Activated T-cell treated with anti-CD3 and anti-CD28 coated beads for 4 hours (primary cell): ENCODE measurements at regions not wholly inside any gene's neighbourhood (a gene's known extent, or its start where the extent isn't known, plus 50 kb on each side); places are given as distances from the start of the nearest gene placed in this dataset.
"Not testable (repeated sequence)": the region's sequence is repeated elsewhere in the genome, so short reads cannot be mapped to it uniquely, and the experiment has no call there.

Source experiments
- DNase-seq: peaks from one replicate; pipeline ENCODE4 v3.0.0-alpha.2; 2020

GRCh38 chr16:17568239-17568638 is 97.5 kb upstream of the XYLT1 start:
- DNase-seq: no peak

DNA sequence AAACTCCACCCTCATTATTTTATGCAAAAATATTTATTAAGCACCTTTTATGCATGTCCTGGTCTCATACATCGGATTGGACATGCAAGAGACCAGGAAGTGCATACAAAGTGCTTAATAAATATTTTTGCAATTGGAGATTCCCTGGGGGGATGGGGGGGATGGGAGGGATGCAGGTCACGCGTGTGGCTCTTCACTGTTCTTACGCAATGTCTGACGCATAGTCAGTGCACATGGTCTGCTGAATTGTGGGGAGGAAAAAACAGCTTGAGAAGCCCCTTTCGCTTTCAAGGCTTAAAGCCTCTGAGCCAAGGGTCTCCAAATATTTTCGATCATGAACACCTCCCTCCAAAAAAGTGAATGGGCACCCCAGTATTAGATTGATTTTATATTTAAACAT is 96.7 kb upstream of the XYLT1 start:
- no peak for DNase-seq

DNA sequence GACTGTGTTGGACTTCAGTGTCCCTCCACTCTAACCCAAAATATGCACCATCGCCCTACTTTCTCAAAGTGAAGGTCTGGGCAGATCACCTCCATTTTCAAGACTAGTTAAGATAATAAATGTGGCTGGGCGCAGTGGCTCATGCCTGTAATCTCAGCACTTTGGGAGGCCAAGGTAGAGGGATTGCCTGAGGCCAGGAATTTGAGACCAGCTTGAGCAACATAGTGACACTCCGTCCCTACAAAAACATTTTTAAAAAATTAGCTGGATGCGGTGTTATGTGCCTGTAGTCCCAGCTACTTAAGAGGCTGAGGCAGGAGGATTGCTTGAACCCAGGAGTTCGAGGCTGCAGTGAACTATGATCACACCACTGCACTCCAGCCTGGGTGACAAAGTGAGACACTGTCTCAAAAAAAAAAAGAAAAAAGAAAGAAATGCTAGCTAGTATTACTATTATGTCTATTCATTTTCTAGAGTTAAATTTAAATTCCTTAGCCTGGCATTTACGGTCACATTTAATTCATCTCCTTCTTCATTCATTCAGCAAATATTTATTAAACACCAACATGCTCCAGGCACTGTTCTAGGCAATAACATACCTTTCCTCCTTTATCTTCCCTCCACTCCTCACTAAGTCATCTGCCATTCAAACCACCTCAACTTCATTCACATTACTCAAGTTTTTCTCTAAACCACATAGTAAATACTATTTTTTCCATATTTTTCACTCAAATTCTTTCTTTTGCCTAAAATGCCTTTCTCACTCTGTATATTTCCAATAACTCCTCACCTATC is 96.1 kb upstream of the XYLT1 start:
- no peak for DNase-seq

GRCh38 chr16:17566075-17566474 is 95.3 kb upstream of the XYLT1 start:
- no peak for DNase-seq

DNA sequence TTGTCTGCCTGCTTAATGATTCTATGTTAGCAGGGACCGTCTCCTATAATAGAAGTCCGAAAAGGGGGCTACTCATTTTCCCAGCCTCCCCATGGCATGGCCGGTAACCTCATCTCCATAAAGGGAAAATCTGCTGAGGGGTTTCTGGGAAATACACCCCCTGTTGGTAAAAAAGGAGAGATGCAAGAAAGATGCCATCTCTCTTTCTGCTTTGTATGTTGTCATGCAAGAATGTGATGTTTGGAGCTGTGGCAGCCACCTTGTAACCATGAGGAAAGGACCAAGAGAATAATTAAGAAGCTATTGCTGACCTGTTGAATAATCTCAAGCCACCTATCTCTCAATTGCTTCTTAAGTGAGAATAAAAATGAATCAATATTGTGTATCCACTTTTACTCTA is 94.8 kb upstream of the XYLT1 start:
- DNase-seq: no peak

GRCh38 chr16:17564856-17565255 is 94.1 kb upstream of the XYLT1 start:
- DNase-seq: no peak

- no peak for DNase-seq
Measured at GRCh38 chr16:17563323-17564091, 92.7 kb upstream of the XYLT1 start.

DNA sequence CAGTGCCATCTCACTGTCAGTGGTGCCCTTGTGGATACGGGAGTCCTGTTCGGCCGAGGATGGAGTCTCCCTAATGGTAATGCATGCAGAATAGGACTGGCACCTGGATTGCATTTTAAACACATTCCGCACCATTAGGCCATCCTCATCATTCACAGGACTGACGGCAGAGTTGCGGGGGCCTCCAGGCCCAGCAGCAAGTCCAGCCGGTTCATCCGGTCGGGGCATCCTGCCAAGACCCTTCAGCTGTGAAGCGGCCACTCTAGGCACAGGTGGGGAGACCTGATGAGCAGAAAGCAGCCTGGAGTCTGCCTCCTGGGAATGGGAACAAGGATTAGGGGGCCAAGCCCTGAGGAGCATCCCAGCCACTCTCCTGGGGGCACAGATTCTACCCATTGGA is 90.3 kb upstream of the XYLT1 start:
- no peak for DNase-seq

DNA sequence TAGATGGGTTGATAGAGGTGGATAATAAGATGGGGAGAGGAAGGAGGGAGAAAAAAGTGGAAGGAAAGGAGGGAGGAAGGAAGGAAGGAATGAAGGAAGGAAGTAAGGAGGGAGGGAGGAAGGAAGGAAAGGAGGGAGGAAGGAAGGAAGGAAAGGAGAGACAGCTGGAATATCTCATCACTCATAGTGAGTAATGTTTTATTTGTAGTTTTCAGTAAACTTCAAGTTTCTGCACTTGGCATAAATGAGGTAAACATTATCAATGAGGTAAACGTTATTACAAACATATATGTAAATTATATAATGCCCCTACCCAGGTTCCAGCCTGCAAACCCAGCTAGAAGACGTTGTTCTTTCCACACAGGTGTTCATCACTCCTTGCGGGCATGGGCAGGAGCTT is 89.8 kb upstream of the XYLT1 start:
- no peak for DNase-seq

GRCh38 chr16:17559394-17559793 is 88.6 kb upstream of the XYLT1 start:
- no peak for DNase-seq

DNA sequence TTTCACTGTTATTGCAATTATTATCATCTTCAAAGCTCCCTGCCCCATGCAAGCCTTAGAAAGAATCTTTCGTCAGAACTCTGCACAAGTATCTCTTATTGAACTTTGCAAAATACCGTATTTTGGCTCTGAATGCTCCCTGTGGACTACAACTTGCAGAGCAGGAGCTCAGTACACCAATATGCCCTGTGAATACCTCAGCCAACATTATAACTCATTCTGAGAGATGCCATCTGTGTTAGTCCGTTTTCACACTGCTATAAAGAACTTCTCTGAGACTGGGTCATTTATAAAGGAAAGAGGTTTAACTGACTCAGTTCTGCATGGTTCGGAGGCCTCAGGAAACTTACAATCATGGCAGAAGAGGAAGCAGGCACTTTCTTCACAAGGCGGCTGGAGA is 87.2 kb upstream of the XYLT1 start:
- no peak for DNase-seq

DNA sequence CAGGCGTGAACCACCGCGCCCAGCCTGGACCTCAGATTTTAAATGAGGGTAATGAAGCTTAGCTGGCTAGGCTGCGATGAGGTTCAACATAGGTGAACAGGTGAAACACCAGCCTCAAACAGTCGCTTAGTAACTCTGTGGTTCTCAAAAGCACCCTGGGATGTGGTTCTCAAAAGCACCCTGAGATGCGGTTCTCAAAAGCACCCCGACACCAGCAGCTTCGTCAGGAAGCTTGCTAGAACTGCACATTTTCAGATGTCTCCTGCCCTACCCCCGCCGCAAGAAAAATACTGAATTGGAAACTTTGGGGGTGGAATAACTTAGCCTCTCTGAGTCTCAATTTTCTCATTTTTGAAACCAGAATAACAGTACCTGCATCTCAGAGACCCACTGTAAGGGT is 86.7 kb upstream of the XYLT1 start:
- DNase-seq: no peak

DNA sequence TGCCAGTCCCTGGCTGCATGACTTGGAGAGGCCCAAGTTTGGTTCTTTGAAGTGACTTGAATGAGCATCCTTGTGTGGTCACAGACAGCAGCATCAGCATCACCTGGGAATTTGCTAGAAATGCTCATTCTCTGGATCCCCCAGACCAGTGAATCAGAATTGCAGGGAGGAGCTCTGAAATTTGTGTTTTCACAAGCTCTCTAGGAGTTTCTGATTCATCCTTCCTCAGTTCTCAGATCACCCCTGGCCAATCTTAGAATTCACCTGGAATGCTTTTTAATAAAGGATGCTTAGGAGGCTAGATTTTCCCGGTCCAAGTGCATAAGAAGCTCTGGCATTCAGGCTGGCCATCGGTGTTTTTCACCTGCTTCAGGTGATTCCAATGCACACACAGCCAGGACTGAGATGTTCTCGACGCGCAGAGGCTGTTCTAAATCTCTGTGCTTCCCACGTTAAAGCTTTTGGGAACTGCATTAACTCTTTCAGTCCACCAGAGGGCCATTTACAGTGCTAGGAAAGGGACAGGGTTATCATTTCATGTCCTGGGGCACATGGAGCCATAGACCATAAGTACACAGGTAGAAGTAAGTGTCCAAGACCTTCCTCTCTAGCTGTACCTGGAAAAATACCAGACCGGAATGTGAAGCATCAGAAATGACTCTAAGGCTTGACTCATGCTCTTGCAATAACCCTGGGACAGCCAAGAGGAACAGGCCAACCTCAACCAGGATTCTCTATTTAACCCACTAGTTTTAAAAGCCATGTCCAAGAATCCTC is 85.7 kb upstream of the XYLT1 start:
- DNase-seq: no peak

DNA sequence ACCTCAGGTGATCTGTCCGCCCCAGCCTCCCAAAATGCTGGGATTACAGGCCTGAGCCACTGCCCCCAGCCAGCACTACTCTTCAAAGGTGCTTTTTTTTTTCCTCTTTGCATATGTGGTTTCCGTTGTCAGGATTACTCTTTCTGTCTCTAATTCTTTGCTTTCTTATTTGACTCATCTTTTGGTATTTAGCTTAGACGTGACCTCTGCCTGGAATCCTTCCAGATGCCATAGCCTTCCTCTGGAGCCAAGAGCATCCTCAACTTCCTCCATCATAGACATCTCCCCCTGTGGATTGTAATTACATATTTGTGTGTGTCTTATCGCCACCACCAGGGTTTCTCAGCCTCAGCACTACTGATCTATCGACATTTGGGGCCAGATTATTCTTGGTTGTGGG is 84.4 kb upstream of the XYLT1 start:
- DNase-seq: no peak

DNA sequence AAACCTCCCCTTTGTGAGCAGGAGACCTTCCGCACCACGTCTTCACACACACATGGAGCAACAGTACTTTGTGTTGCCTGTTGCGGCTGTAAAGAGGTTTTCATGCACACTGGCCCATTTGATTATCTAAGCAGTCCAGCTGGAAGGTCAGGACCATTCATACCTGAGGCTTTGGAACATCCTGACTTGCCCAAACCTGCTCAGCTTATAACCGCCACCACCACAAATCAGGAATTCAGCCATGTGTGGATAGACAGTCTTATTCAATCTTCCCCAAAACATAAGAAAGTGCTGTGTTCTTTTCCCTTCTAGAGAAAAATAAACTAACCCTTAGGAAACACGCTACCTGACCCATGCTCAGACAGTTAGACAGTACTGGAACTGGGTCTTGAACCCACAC is 81.6 kb upstream of the XYLT1 start:
- DNase-seq: no peak

- not testable (repeated sequence) for DNase-seq
Measured at GRCh38 chr16:17551682-17552081, 80.9 kb upstream of the XYLT1 start.

DNA sequence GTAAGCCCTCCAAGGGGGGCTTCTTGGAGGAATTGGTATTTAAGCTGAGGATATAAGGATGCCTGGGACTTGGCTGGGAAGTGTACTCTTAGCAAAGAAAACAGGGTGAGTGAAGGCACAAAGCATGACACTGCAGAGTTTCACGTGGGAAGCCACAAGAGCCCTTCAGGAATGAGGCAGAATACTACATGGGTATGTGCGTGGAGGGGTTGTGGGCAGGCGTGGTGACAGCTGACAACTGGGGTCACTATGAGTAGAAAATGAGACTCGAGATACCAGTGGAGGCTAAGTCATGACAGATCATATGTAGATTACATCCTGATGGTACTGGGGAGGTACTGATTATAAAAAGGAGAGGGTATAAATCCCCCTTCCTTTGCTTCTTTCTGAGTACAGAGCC is 78.1 kb upstream of the XYLT1 start:
- DNase-seq: no peak

DNA sequence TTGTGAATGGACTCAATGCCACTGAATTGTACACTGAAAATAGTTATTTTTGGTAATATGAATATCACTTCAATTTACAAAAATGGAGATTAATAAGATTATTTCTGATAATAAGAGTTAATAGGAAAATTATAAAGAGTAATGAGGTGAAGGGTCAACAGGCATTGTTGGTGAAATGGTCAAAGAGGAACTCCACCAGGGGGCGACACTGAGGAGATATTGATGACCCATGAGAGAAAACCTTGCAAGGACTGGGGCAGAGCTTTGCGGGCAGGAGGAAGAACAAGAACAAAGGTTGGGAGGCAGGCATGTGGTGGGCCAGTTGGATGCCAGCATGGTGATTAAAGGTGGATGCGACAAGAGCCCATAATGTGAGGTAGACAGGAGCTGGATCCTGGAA is 74.0 kb upstream of the XYLT1 start:
- DNase-seq: no peak

- DNase-seq: no peak
Measured at GRCh38 chr16:17544304-17544703, 73.5 kb upstream of the XYLT1 start.

- no peak for DNase-seq
Measured at GRCh38 chr16:17543073-17543472, 72.3 kb upstream of the XYLT1 start.

DNA sequence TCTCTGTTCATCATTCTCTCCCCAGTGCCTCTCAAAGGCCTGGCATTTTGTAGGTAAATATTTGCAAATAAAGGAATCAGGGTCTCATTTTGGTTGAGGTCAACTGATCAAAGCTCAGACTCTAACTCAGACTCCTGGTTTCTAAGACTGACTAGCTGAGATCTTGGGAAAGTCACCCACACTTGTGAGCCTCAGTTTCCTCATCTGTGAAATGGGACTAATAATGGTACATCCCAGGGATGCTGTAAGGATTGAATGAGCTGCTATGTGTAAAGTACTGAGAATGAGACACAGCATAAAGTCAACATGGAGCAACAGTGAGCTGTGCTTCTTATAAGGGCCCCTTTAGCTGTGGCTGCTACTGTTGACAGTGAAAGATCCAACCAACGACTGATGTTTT is 70.6 kb upstream of the XYLT1 start:
- no peak for DNase-seq

DNA sequence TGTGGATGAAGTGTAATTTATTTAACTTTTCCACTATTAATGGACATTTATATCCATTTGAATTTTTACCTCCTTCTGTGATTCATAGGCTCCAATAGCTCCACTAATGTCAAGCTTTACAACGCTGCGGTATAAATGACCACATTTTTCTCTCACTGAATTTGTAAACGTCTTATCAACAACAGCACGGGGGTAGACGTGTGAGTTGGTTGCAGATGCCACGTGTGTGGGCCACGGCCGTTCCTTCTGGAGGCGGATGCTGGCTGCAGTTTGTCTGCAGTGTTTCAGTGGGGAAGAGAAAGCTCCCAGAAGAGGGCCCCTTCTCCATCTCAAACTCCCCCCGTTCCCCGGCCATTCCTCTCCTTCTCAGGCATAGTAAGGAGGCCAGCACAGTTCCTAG is 68.2 kb upstream of the XYLT1 start:
- no peak for DNase-seq

GRCh38 chr16:17532338-17532995 is 61.7 kb upstream of the XYLT1 start:
- DNase-seq: no peak
